A673 (cell line): ENCODE measurements at regions not wholly inside any gene's neighbourhood (a gene's known extent, or its start where the extent isn't known, plus 50 kb on each side); places are given as distances from the start of the nearest gene placed in this dataset.

Experiments
- CTCF ChIP-seq: fragments of 300-800, 200-600 bp; sonication (generic); conservative IDR thresholded peaks from 2 replicates; pipeline ENCODE4 v1.5.1; 2017; ENCODE audit warnings: low read depth, mild to moderate bottlenecking, antibody characterized with exemption, low read length, moderate library complexity, mixed read lengths
- EZH2 ChIP-seq: fragments of 200-600 bp; sonication (generic); IDR thresholded peaks from 2 replicates; pipeline ENCODE4 v1.6.1; 2017; ENCODE audit warnings: borderline replicate concordance, low read depth, mild to moderate bottlenecking, mixed read lengths, antibody characterized with exemption, low read length; ENCODE audit not compliant: poor library complexity, severe bottlenecking

GRCh38 chr9:23926368-23926767 is 100.3 kb upstream of the ELAVL2 start:
- no peak for TF ChIP-seq CTCF
- no peak for TF ChIP-seq EZH2
